ENCODE measurements at regions not wholly inside any gene's neighbourhood (a gene's known extent, or its start where the extent isn't known, plus 50 kb on each side); places are given as distances from the start of the nearest gene placed in this dataset.

- H3K36me3 Mint-ChIP-seq (ENCODE audit: low read depth), result no peaks in the 10 kb centered on the region
- H3K27ac Mint-ChIP-seq (ENCODE audit: unreplicated experiment), result no peak overlapping the region
- DNase-seq (ENCODE audit: low spot score), result no peak
- no peaks in the 10 kb centered on the region for H3K27me3 Mint-ChIP-seq (ENCODE audit: low read depth)
- H3K4me3 Mint-ChIP-seq (ENCODE audit: unreplicated experiment), result no peak overlapping the region
- no peaks in the 10 kb centered on the region for H3K9me3 Mint-ChIP-seq (ENCODE audit: low read depth)
- H3K4me1 Mint-ChIP-seq (ENCODE audit: low read depth), result no peaks in the 10 kb centered on the region
- TF ChIP-seq CTCF (IDR thresholded peaks at IDR 0.05), result no peak
Measured at GRCh38 chr1:87556326-87556725, 227.6 kb downstream of the LMO4 start.

- no peak for DNase-seq (ENCODE audit: low spot score)
Measured at GRCh38 chr1:87558921-87559320, 230.2 kb downstream of the LMO4 start.

GRCh38 chr1:87560137-87560536 is 231.5 kb downstream of the LMO4 start:
- TF ChIP-seq CTCF (IDR thresholded peaks at IDR 0.05), result no peak
- Mint-ChIP-seq H3K4me3 (ENCODE audit: unreplicated experiment) (no peak overlapping the region), H3K36me3 (ENCODE audit: low read depth) (no peaks in the 10 kb centered on the region), H3K4me1 (ENCODE audit: low read depth) (no peaks in the 10 kb centered on the region), H3K9me3 (ENCODE audit: low read depth) (no peaks in the 10 kb centered on the region), H3K27ac (ENCODE audit: unreplicated experiment) (no peak overlapping the region), H3K27me3 (ENCODE audit: low read depth) (no peaks in the 10 kb centered on the region)
- no peak for DNase-seq (ENCODE audit: low spot score)

More at GRCh38 chr1:87558921-87559320, 230.2 kb downstream of the LMO4 start:
- no peaks in the 10 kb centered on the region for H3K27me3 Mint-ChIP-seq (ENCODE audit: low read depth)
- H3K27ac Mint-ChIP-seq (ENCODE audit: unreplicated experiment), result no peak overlapping the region
- H3K4me1 Mint-ChIP-seq (ENCODE audit: low read depth), result no peaks in the 10 kb centered on the region
- H3K36me3 Mint-ChIP-seq (ENCODE audit: low read depth), result no peaks in the 10 kb centered on the region
- no peak overlapping the region for H3K4me3 Mint-ChIP-seq (ENCODE audit: unreplicated experiment)
- no peaks in the 10 kb centered on the region for H3K9me3 Mint-ChIP-seq (ENCODE audit: low read depth)
- no peak for TF ChIP-seq CTCF (IDR thresholded peaks at IDR 0.05)

- H3K4me3 Mint-ChIP-seq (ENCODE audit: unreplicated experiment), result no peak overlapping the region
- H3K36me3 Mint-ChIP-seq (ENCODE audit: low read depth), result no peaks in the 10 kb centered on the region
- no peak overlapping the region for H3K27ac Mint-ChIP-seq (ENCODE audit: unreplicated experiment)
- no peaks in the 10 kb centered on the region for H3K4me1 Mint-ChIP-seq (ENCODE audit: low read depth)
- no peak for TF ChIP-seq CTCF (IDR thresholded peaks at IDR 0.05)
- no peaks in the 10 kb centered on the region for H3K9me3 Mint-ChIP-seq (ENCODE audit: low read depth)
- H3K27me3 Mint-ChIP-seq (ENCODE audit: low read depth), result no peaks in the 10 kb centered on the region
- no peak for DNase-seq (ENCODE audit: low spot score)
Measured at GRCh38 chr1:87560601-87561360, 232.1 kb downstream of the LMO4 start.

- DNase-seq (ENCODE audit: low spot score), result no peak
- no peak overlapping the region for H3K27ac Mint-ChIP-seq (ENCODE audit: unreplicated experiment)
- TF ChIP-seq CTCF (IDR thresholded peaks at IDR 0.05), result no peak
- no peaks in the 10 kb centered on the region for H3K36me3 Mint-ChIP-seq (ENCODE audit: low read depth)
- H3K4me3 Mint-ChIP-seq (ENCODE audit: unreplicated experiment), result no peak overlapping the region
- no peaks in the 10 kb centered on the region for H3K4me1 Mint-ChIP-seq (ENCODE audit: low read depth)
- H3K9me3 Mint-ChIP-seq (ENCODE audit: low read depth), result no peaks in the 10 kb centered on the region
- H3K27me3 Mint-ChIP-seq (ENCODE audit: low read depth), result no peaks in the 10 kb centered on the region
Measured at GRCh38 chr1:87563211-87563610, 234.5 kb downstream of the LMO4 start.
